ENCODE measurements at regions not wholly inside any gene's neighbourhood (a gene's known extent, or its start where the extent isn't known, plus 50 kb on each side); places are given as distances from the start of the nearest gene placed in this dataset.

- TF ChIP-seq CTCF (IDR thresholded peaks at IDR 0.05), result no peak
- no peaks in the 10 kb centered on the region for H3K4me1 ChIP-seq
- no peak overlapping the region for H3K4me3 ChIP-seq
- no peak for DNase-seq (ENCODE audit: low spot score)
- H3K27ac ChIP-seq, result no peak overlapping the region
- no peaks in the 10 kb centered on the region for H3K27me3 ChIP-seq
- no peaks in the 10 kb centered on the region for H3K9me3 ChIP-seq
- no peaks in the 10 kb centered on the region for H3K36me3 ChIP-seq
Measured at GRCh38 chr1:242585616-242586359, 61.3 kb upstream of the PLD5 start.

GRCh38 chr1:242582669-242583068, 58.2 kb upstream of the PLD5 start:
- Histone ChIP-seq H3K4me3 (no peak overlapping the region), H3K9me3 (no peaks in the 10 kb centered on the region), H3K27ac (no peak overlapping the region), H3K4me1 (no peaks in the 10 kb centered on the region), H3K27me3 (no peaks in the 10 kb centered on the region), H3K36me3 (no peaks in the 10 kb centered on the region)
- no peak for TF ChIP-seq CTCF (IDR thresholded peaks at IDR 0.05)
- DNase-seq (ENCODE audit: low spot score), result no peak

- no peaks in the 10 kb centered on the region for H3K9me3 ChIP-seq
- no peaks in the 10 kb centered on the region for H3K4me1 ChIP-seq
- DNase-seq (ENCODE audit: low spot score), result no peak
- no peak overlapping the region for H3K4me3 ChIP-seq
- no peak overlapping the region for H3K27ac ChIP-seq
- TF ChIP-seq CTCF (IDR thresholded peaks at IDR 0.05), result no peak
- H3K27me3 ChIP-seq, result no peaks in the 10 kb centered on the region
- H3K36me3 ChIP-seq, result no peaks in the 10 kb centered on the region
Measured at GRCh38 chr1:242579528-242580235, 55.2 kb upstream of the PLD5 start.
